ENCODE measurements at regions not wholly inside any gene's neighbourhood (a gene's known extent, or its start where the extent isn't known, plus 50 kb on each side); places are given as distances from the start of the nearest gene placed in this dataset.

DNA sequence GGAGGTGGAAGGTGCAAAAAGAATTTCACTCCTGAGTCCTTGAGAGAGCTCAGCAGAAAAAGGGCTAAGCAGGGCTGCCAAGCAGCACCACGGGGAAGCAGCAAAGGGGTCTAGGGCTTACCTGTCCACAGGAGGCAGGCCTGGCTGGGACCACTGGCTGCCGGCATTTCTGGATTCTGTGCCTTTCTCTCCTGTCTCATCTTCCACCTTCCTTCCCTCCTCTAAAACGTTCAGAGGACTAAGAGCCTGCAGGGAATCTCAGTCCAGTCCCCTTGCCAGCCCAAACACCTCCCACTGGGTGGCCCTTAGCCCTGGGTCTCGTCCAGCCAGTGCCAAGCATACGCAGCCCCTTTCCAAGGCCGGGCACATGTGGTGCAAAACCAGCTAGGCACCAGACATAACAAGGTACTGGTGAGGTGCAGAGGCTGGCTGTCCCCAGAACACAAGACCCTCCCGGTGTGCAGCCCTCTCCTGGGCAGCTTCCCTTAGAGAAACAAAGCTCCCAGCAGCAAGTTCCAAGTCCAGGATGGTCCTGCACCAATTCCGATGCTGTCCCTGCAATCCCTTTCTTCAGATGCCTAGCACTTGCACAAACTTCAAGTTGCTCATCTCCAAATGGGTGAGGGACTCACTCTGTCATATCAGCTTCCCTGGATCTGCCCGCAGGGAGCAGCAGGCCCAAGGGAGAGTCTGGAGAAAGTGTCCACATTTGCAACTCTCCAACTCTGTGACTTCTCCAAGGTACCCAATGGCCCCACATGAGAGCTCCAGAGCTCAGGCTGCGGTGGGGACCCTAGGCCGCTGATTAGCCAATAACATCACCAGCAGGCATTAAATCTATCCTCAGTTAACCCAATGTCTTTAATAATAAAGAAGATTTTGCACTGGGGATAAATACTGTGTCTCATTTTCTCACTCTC lies 126.3 kb downstream of the C5orf15 start:
- Histone ChIP-seq H3K27me3 (replicated peaks; ENCODE audit: insufficient read depth, low read depth, low read length, poor library complexity) (no peaks in the 10 kb centered on the region), H3K4me3 (ENCODE audit: low read depth, low read length, poor library complexity, severe bottlenecking) (no peak overlapping the region), H3K36me3 (ENCODE audit: insufficient read depth, low read length, poor library complexity, severe bottlenecking) (no peaks in the 10 kb centered on the region), H3K9me3 (ENCODE audit: low read depth, low read length, poor library complexity, severe bottlenecking) (no peaks in the 10 kb centered on the region), H3K27ac (ENCODE audit: low read depth, low read length, poor library complexity, severe bottlenecking) (no peak overlapping the region), H3K4me1 (ENCODE audit: insufficient read depth, low read length, poor library complexity, severe bottlenecking) (no peaks in the 10 kb centered on the region)
- intact Hi-C loops (cut with micrococcal nuclease; ENCODE audit: unreplicated experiment): no loop called here
- POLR2A ChIA-PET (ENCODE audit: low non-redundant PET): no interaction called here
- BruUV-seq (replicated peaks): no TSS peak
- no peak for DNase-seq (ENCODE audit: low spot score)
- CTCF ChIA-PET: no interaction called here
- TF ChIP-seq, protein P1, sequence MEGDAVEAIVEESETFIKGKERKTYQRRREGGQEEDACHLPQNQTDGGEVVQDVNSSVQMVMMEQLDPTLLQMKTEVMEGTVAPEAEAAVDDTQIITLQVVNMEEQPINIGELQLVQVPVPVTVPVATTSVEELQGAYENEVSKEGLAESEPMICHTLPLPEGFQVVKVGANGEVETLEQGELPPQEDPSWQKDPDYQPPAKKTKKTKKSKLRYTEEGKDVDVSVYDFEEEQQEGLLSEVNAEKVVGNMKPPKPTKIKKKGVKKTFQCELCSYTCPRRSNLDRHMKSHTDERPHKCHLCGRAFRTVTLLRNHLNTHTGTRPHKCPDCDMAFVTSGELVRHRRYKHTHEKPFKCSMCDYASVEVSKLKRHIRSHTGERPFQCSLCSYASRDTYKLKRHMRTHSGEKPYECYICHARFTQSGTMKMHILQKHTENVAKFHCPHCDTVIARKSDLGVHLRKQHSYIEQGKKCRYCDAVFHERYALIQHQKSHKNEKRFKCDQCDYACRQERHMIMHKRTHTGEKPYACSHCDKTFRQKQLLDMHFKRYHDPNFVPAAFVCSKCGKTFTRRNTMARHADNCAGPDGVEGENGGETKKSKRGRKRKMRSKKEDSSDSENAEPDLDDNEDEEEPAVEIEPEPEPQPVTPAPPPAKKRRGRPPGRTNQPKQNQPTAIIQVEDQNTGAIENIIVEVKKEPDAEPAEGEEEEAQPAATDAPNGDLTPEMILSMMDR (conservative IDR thresholded peaks at IDR 0.05; ENCODE audit: low read depth, low read length): no peak
- no peak for TF ChIP-seq EZH2 (IDR thresholded peaks at IDR 0.05; ENCODE audit: borderline replicate concordance, low read depth, low read length, poor library complexity, severe bottlenecking)

DNA sequence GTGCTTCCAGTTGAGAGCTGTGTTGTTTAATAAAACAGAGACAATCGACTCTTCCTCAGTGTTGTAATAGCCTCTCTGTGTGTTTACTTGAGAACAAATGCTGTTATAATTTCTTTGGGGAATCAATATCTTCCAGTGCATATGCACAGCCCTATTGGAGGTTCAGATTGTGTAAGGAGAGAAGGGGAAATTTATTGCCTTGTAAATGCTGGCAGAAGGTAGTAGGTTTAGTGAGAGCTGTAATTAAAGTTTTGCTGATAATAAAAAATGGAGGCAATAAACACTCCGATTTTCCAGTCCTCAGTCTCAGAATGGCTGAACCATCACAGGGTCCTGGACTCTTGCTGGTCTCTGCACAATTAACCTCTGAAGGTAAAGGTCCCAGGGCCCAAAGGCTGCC lies 128.3 kb downstream of the C5orf15 start:
- no peak overlapping the region for H3K4me3 ChIP-seq (ENCODE audit: low read depth, low read length, poor library complexity, severe bottlenecking)
- no peak for TF ChIP-seq EZH2 (IDR thresholded peaks at IDR 0.05; ENCODE audit: borderline replicate concordance, low read depth, low read length, poor library complexity, severe bottlenecking)
- TF ChIP-seq, protein P1 (conservative IDR thresholded peaks at IDR 0.05; ENCODE audit: low read depth, low read length): no peak
- H3K36me3 ChIP-seq (ENCODE audit: insufficient read depth, low read length, poor library complexity, severe bottlenecking): no peaks in the 10 kb centered on the region
- DNase-seq (ENCODE audit: low spot score): no peak
- no peak overlapping the region for H3K27ac ChIP-seq (ENCODE audit: low read depth, low read length, poor library complexity, severe bottlenecking)
- H3K4me1 ChIP-seq (ENCODE audit: insufficient read depth, low read length, poor library complexity, severe bottlenecking): no peaks in the 10 kb centered on the region
- intact Hi-C loops (cut with micrococcal nuclease; ENCODE audit: unreplicated experiment): no loop called here
- H3K27me3 ChIP-seq (replicated peaks; ENCODE audit: insufficient read depth, low read depth, low read length, poor library complexity): no peaks in the 10 kb centered on the region
- CTCF ChIA-PET: no interaction called here
- POLR2A ChIA-PET (ENCODE audit: low non-redundant PET): no interaction called here
- BruUV-seq (replicated peaks): no TSS peak
- no peaks in the 10 kb centered on the region for H3K9me3 ChIP-seq (ENCODE audit: low read depth, low read length, poor library complexity, severe bottlenecking)

DNA sequence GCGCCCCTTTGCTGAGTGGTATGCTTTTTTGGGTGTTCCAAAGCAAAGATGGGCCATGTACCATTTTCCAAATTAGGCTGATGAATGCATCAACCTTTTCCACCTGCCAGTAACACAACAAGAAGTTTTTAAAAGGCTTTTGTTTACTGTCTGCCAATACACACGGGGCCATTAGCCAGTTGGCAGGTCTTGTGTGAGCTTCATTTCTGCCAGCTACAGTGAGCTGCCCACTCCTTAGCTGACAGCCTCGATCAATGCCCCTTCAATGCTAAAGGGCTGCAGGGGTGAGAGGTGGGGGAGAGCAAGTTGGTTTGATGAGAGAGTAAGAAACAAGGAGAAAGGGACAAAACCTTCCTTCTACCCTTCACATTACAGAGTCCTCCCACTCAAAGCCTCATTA lies 128.7 kb downstream of the C5orf15 start:
- H3K9me3 ChIP-seq (ENCODE audit: low read depth, low read length, poor library complexity, severe bottlenecking): no peaks in the 10 kb centered on the region
- DNase-seq (ENCODE audit: low spot score): no peak
- no peaks in the 10 kb centered on the region for H3K36me3 ChIP-seq (ENCODE audit: insufficient read depth, low read length, poor library complexity, severe bottlenecking)
- no peaks in the 10 kb centered on the region for H3K27me3 ChIP-seq (replicated peaks; ENCODE audit: insufficient read depth, low read depth, low read length, poor library complexity)
- H3K27ac ChIP-seq (ENCODE audit: low read depth, low read length, poor library complexity, severe bottlenecking): no peak overlapping the region
- no peak overlapping the region for H3K4me3 ChIP-seq (ENCODE audit: low read depth, low read length, poor library complexity, severe bottlenecking)
- no peaks in the 10 kb centered on the region for H3K4me1 ChIP-seq (ENCODE audit: insufficient read depth, low read length, poor library complexity, severe bottlenecking)
- intact Hi-C loops (cut with micrococcal nuclease; ENCODE audit: unreplicated experiment): no loop called here
- no peak for TF ChIP-seq EZH2 (IDR thresholded peaks at IDR 0.05; ENCODE audit: borderline replicate concordance, low read depth, low read length, poor library complexity, severe bottlenecking)
- TF ChIP-seq, protein P1 (conservative IDR thresholded peaks at IDR 0.05; ENCODE audit: low read depth, low read length): no peak
- CTCF ChIA-PET: no interaction called here
- BruUV-seq (replicated peaks): no TSS peak
- POLR2A ChIA-PET (ENCODE audit: low non-redundant PET): no interaction called here
